ENCODE measurements at regions not wholly inside any gene's neighbourhood (a gene's known extent, or its start where the extent isn't known, plus 50 kb on each side); places are given as distances from the start of the nearest gene placed in this dataset.

GRCh38 chr5:117504305-117504704 is 929.7 kb upstream of the SEMA6A start:
- H3K4me3 ChIP-seq (ENCODE audit: low read length), result no peak overlapping the region
- TF ChIP-seq CTCF (conservative IDR thresholded peaks at IDR 0.05; ENCODE audit: low read depth, low read length), result no peak
- DNase-seq (ENCODE audit: low read depth), result no peak

- H3K4me3 ChIP-seq (ENCODE audit: low read length), result no peak overlapping the region
- no peak for TF ChIP-seq CTCF (conservative IDR thresholded peaks at IDR 0.05; ENCODE audit: low read depth, low read length)
- no peak for DNase-seq (ENCODE audit: low read depth)
These were observed 923.0 kb upstream of the SEMA6A start for GRCh38 chr5:117497601-117498000.

- no peak for DNase-seq (ENCODE audit: low read depth)
- TF ChIP-seq CTCF (conservative IDR thresholded peaks at IDR 0.05; ENCODE audit: low read depth, low read length), result no peak
- H3K4me3 ChIP-seq (ENCODE audit: low read length), result no peak overlapping the region
These were observed 922.2 kb upstream of the SEMA6A start for GRCh38 chr5:117496801-117497200.

- no peak for TF ChIP-seq CTCF (conservative IDR thresholded peaks at IDR 0.05; ENCODE audit: low read depth, low read length)
- DNase-seq (ENCODE audit: low read depth), result peak; percentile 8
- no peak overlapping the region for H3K4me3 ChIP-seq (ENCODE audit: low read length)
These were observed 919.6 kb upstream of the SEMA6A start for GRCh38 chr5:117494188-117494587.

GRCh38 chr5:117488976-117489500 is 914.4 kb upstream of the SEMA6A start:
- no peak overlapping the region for H3K4me3 ChIP-seq (ENCODE audit: low read length)
- no peak for TF ChIP-seq CTCF (conservative IDR thresholded peaks at IDR 0.05; ENCODE audit: low read depth, low read length)
- DNase-seq (ENCODE audit: low read depth), result no peak

GRCh38 chr5:117487556-117487955 is 912.9 kb upstream of the SEMA6A start:
- no peak for DNase-seq (ENCODE audit: low read depth)
- H3K4me3 ChIP-seq (ENCODE audit: low read length), result no peak overlapping the region
- TF ChIP-seq CTCF (conservative IDR thresholded peaks at IDR 0.05; ENCODE audit: low read depth, low read length), result no peak

GRCh38 chr5:117486879-117487391 is 912.3 kb upstream of the SEMA6A start:
- DNase-seq (ENCODE audit: low read depth), result no peak
- no peak overlapping the region for H3K4me3 ChIP-seq (ENCODE audit: low read length)
- TF ChIP-seq CTCF (conservative IDR thresholded peaks at IDR 0.05; ENCODE audit: low read depth, low read length), result no peak
